ENCODE measurements at regions not wholly inside any gene's neighbourhood (a gene's known extent, or its start where the extent isn't known, plus 50 kb on each side); places are given as distances from the start of the nearest gene placed in this dataset.

DNA sequence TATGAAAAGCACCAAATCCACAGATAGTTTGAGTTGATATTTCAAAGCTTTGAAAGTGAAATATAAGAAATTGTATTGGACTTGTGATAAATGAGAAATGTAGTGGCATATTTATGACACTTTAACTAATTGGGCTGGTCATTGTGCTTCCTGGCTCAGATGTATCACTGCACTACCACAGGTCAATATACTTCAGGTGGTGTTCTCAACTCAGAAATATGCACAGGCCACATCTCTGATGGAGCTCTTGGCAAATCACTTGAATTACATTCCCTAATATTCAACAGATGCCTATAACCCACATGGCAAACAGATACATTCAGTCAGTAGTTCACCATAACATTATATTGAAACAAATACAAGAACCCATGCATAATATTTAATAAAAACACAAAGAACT, 209.6 kb downstream of the LYPLAL1 start:
- TF ChIP-seq, protein P1, sequence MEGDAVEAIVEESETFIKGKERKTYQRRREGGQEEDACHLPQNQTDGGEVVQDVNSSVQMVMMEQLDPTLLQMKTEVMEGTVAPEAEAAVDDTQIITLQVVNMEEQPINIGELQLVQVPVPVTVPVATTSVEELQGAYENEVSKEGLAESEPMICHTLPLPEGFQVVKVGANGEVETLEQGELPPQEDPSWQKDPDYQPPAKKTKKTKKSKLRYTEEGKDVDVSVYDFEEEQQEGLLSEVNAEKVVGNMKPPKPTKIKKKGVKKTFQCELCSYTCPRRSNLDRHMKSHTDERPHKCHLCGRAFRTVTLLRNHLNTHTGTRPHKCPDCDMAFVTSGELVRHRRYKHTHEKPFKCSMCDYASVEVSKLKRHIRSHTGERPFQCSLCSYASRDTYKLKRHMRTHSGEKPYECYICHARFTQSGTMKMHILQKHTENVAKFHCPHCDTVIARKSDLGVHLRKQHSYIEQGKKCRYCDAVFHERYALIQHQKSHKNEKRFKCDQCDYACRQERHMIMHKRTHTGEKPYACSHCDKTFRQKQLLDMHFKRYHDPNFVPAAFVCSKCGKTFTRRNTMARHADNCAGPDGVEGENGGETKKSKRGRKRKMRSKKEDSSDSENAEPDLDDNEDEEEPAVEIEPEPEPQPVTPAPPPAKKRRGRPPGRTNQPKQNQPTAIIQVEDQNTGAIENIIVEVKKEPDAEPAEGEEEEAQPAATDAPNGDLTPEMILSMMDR (optimal IDR thresholded peaks at IDR 0.05 in 1 of 3, IDR thresholded peaks at IDR 0.05 in 1 of 3, conservative IDR thresholded peaks at IDR 0.05 in 1 of 3; ENCODE audit: extremely low read depth in 1 of 3, insufficient read depth in 2 of 3, low read length in 3 of 3) = no peak
- no peak for TF ChIP-seq EZH2 (IDR thresholded peaks at IDR 0.05; ENCODE audit: low read length)
